Stimulated activated CD8-positive, alpha-beta memory T cell treated with anti-CD3 and anti-CD28 coated beads, Interleukin-4, amount 100 ng/mL, for 48 hours (primary cell): ENCODE measurements at regions not wholly inside any gene's neighbourhood (a gene's known extent, or its start where the extent isn't known, plus 50 kb on each side); places are given as distances from the start of the nearest gene placed in this dataset.
"Not testable (repeated sequence)": the region's sequence is repeated elsewhere in the genome, so short reads cannot be mapped to it uniquely, and the experiment has no call there.

ENCODE experiments used
- DNase-seq: peaks from one replicate; pipeline ENCODE4 v3.0.0-alpha.2; 2020

- no peak for DNase-seq
Observed at GRCh38 chr11:130979386-130979972, 63.2 kb upstream of the SNX19 start.

- DNase-seq, result no peak
Observed at GRCh38 chr11:130980071-130980862, 64.0 kb upstream of the SNX19 start.

DNA sequence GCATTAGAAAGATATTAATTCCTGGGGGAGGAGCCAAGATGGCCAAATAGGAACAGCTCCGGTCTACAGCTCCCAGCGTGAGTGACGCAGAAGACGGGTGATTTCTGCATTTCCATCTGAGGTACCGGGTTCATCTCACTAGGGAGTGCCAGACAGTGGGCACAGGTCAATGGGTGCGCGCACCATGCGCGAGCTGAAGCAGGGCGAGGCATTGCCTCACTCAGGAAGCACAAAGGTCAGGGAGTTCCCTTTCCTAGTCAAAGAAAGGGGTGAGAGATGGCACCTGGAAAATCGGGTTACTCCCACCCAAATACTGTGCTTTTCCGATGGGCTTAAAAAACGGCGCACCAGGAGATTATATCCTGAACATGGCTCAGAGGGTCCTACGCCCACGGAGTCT is 68.0 kb upstream of the SNX19 start:
- not testable (repeated sequence) for DNase-seq

GRCh38 chr11:130992788-130993187 is 76.5 kb upstream of the SNX19 start:
- no peak for DNase-seq

GRCh38 chr11:130994043-130994442 is 77.8 kb upstream of the SNX19 start:
- DNase-seq, result no peak

GRCh38 chr11:130995266-130995665 is 79.0 kb upstream of the SNX19 start:
- DNase-seq, result no peak

DNA sequence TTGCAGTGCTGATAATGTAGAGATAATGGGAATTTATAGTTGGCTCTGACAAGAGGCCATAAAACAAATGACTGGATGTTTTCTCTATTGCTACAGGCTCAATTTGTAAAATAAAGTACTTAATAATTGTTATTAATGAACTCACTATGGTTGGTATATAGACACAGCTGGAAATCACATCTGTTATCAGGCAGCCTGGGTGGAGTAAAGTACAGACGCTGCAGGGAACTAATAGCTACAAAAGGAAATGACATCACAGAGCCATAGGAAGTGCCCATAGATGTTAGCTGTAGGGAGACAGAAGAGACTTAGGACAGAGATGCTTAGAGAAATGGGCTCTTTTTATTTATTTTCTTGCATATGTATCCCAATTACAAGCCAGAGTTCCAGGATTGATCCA is 81.0 kb upstream of the SNX19 start:
- DNase-seq, result no peak

DNA sequence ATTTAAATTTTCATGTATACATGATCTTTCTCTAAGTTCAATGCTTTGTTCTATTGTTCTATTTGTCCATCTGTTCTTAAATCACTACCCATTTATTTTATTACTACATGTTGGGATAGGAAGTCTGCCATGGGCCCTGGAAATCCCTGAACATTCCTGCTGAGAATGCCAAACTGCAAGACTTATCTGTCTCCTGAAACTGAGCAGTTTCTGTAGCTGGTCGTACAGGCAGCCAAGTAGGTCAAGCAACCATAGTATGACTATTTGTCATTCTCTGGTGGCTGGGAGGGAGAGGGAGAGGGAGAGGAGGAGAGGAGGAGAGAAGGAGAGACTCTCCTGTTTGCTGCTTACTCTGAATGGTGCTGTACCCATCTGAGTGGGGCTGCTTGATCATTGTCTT is 82.8 kb upstream of the SNX19 start:
- DNase-seq, result no peak

GRCh38 chr11:130999992-131000770 is 83.9 kb upstream of the SNX19 start:
- DNase-seq, result no peak

- DNase-seq, result no peak
Observed at GRCh38 chr11:131002145-131002544, 85.9 kb upstream of the SNX19 start.

DNA sequence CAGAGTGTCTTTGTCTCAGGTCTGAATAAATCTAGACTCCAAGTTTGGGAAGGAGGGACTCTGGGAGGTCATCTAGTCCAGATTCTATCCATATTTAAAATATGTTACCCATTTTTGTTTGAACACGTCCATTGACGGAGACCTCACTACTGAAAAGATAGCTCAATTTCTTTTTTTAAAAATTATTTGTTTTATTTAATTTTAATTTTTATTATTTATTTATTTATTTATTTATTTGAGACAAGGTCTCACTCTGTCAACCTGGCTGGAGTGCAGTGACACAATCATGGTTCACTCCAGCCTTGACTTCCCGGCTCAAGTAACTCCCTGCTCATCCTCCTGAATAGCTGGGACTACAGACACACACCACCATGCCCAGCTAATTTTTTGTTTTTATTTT is 89.5 kb upstream of the SNX19 start:
- DNase-seq, result no peak

DNA sequence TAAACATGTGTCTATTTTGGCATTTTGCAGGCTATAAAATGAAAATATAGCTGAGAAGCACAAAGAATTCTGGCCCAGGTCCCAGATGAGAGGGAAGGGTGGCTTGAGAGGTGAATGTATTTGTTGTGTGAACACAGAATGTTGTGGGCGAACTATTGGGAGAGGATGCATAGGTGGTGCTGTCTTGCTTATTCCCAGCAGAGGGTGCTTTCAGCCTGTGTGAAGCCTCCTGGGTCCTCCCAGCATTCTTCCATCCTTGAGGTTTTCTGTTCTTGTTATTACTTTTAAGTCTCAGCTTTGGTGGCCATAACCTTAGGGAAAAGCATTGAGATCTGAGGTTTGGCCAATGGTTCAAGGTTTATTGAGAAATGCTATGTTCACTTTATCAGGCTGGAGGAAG is 108.7 kb upstream of the SNX19 start:
- no peak for DNase-seq

DNA sequence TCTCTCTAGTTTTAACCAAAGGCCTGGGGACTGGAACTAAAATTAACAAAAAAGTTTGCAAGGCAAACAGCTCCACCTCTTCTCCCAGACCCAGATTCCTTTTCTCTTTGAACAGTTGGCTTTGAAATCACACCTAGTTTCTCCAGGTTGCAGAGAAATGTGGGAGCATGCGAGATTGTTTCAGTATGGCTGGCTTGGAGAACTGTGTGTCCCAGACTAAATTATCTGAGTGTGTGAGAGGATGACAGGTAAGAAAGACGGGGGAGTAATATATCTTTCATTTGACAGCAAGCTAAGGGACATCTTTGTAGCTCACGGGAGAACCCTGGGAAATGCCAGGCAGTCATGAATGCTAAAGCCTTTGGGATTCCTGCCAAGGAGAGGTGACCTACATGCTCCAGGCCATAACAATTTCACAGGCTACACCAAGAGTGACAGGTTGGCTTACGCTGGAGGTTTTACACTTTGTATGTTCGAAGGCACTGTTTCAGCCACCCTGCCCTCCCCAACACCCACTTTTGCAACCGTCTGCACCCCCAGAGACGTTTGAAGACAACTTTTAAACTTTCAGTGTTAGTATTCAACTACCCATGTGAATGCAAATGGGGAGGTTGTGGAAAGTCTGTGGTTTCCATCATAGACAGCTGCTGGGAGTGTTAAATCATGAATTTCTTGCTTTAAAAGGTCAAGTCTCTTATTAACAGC is 109.3 kb upstream of the SNX19 start:
- DNase-seq, result no peak

- no peak for DNase-seq
Observed at GRCh38 chr11:131027491-131027890, 111.2 kb upstream of the SNX19 start.

GRCh38 chr11:131033151-131033651 is 116.9 kb upstream of the SNX19 start:
- no peak for DNase-seq

DNA sequence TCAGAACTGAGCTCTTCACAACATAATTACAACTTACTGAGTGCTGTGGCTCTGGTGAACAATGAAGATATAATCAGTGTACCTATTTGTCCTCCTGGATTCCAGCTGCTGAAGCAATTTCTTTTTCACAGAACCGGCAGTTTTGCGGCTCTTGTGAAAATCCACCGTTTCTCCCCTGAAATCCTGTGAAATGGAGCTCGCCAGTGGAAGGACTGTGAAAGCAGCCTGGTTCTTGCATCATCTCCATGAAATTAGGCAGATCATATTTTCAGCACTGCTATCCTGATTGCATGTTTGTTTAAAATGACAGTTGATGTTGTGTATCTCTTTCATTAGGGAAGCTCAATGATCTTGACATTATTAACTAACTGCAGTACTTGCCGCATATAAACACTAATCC is 120.2 kb upstream of the SNX19 start:
- no peak for DNase-seq

DNA sequence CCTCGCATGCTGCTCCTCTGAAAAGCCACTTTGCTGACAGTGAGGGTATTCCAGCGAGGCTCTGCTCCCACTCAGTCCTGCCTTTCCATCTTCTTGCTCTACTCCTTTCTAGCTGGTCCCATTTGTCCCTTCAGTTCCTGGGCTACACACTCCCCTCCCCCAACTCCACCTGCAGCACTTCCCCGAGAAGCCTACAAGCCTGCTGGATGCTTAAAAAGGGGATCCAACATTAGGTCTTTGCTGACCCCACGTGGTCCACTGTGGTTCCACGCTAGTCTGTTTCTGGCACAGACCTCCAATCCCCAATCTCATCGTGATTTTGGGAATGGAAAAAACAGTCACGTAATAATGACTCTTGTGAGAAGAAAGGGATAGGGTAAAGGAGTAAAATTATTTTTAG is 121.6 kb upstream of the SNX19 start:
- no peak for DNase-seq

DNA sequence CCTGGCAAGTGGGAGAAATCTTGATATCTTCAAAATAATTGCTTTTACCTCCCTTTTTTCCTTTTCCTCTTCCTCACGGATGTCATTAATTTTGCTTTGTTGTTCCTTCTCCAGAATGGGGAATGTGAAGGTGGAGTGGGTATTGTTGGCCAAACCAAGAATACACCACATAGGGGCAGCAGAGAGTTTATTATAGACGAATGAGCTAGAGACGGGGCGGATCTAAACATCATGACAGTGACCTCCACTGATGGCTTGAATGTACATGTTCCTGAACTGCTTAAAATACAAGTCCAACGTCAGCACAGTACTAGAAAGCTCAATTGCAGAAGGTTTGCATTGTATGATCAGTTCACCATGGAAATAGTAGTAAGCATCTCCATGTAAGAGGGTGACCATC is 122.3 kb upstream of the SNX19 start:
- no peak for DNase-seq

- no peak for DNase-seq
Observed at GRCh38 chr11:131041331-131042040, 125.2 kb upstream of the SNX19 start.

GRCh38 chr11:131042041-131042390 is 125.7 kb upstream of the SNX19 start:
- DNase-seq, result no peak

- DNase-seq, result no peak
Observed at GRCh38 chr11:131043251-131043650, 127.0 kb upstream of the SNX19 start.

DNA sequence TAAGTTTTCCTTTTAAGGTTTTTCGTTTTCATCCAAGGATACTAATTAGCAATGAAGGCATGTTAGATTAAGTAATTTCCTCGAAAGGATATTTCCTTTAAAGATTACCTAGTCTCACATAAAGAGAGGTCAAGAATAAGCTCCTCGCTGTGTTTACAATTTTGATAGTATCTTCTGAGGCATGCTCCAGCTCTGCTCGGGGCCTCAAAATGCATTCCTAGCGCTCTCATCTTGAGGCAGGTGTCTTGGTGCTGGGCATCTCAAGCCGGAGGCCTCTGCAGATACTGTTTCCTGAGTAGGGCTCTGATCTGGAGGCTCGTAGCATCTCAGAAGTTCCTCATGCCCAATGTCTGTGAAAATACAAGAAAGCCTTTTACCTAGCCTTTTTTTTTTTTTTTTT is 128.6 kb upstream of the SNX19 start:
- DNase-seq, result no peak

DNA sequence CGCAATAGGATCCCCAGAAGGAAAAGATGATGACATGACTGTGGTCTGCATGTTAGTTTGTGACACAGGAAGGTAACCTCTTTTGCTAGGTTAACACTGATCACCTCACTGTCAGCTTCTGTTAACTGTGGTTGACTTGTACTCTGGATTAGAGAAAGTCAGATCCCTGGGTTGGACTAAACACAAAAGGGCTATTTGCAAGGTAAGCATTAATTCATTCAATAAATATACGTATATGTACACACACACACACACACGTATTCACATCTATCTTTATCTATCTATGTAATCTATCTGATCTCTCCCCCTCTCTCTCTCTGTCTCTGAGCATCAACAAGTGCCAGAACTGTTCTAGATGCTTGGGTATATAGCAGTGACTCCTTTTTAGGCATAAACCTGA is 136.1 kb upstream of the SNX19 start:
- no peak for DNase-seq
